SKM-1 treated with dmso at 0.1 percent for 144 hours (cell line): ENCODE measurements at regions not wholly inside any gene's neighbourhood (a gene's known extent, or its start where the extent isn't known, plus 50 kb on each side); places are given as distances from the start of the nearest gene placed in this dataset.
"Not testable (repeated sequence)": the region's sequence is repeated elsewhere in the genome, so short reads cannot be mapped to it uniquely, and the experiment has no call there.

Source experiments
- DNase-seq: peaks from one replicate; lab custom pipeline; 2025; ENCODE audit not compliant: unreplicated experiment; lab: John Stamatoyannopoulos, UW

DNA sequence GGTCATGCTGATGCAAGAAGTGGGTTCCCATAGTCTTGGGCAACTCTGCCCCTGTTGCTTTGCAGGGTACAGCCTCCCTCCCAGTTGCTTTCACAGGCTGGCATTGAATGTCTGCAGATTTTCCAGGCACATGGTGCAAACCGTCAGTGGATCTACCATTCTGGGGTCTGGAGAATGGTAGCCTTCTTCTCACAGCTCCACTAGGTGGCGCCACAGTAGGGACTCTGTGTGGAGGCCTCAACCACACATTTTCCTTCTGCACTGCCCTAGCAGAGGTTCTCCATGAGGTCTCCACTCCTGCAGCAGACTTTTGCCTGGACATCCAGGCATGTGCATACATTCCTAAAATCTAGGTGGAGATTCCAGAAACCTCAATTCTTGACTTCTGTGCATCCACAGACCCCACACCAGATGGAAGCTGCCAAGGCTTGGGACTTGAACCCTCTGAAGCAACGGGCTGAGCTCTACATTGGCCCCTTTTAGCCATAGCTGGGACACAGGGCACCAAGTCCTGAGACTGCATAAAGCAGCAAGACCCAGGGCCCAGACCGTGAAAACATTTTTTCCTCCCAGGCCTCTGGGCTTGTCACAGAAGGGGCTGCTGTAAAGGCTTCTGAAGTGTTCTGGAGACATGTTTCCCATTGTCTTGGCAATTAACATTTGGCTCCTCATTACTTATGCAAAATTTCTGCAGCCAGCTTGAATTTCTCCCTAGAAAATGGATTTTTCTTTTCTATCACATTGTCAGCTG lies 466.2 kb upstream of the PBX1 start:
- no peak for DNase-seq

DNA sequence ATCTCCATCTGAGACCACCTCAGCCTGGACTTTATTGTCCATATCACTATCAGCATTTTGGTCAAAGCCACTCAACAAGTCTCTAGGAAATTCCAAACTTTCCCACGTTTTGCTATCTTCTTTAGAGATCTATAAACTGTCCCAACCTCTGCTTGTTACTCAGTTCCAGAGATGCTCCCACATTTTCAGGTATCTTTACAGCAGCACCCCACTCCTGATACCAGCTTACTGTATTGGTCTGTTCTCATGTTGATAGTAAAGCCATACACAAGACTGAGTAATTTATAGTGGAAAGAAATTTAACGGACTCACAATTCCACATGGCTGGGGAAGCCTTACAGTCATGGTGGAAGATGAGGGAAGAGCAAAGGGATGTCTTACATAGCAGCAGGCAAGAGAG lies 465.4 kb upstream of the PBX1 start:
- DNase-seq, result no peak

DNA sequence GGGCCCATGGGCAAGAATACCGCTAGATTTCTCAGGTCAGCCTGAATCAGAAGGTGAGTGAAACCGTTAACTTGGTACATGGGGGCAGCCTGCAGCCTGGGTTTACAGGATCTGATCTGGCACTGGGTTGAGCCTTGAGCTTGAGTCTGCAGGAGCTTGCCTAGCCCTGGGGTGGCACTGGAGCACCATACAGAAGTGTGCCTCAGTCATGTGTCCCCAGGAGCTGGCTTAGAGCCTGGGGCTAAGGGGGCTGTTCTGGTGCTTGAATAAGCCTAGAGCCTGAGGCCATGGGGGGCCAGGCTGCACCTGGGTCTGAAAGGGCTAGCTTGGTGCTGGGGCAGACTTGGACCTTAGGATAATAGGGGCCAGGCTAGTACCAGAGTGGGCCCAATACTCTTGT lies 457.2 kb upstream of the PBX1 start:
- no peak for DNase-seq

DNA sequence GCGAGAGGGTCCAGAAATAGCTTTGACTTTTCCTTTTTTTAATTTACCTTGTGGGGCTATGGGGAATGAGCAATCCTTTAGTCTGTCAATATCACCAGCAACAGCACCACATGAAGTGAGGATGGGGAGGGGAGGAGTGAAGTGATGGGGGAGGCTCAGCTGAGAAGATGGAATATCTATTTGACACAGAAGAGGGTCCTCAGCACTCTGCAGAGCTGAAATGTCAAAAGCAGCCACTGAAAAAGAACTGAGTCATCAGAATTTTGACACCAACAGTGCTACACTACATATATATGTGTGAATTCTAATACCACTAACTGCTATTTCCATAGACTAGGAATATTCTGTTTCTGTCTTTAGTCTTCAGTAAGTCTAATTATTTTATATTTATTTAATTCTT lies 427.0 kb upstream of the PBX1 start:
- no peak for DNase-seq

DNA sequence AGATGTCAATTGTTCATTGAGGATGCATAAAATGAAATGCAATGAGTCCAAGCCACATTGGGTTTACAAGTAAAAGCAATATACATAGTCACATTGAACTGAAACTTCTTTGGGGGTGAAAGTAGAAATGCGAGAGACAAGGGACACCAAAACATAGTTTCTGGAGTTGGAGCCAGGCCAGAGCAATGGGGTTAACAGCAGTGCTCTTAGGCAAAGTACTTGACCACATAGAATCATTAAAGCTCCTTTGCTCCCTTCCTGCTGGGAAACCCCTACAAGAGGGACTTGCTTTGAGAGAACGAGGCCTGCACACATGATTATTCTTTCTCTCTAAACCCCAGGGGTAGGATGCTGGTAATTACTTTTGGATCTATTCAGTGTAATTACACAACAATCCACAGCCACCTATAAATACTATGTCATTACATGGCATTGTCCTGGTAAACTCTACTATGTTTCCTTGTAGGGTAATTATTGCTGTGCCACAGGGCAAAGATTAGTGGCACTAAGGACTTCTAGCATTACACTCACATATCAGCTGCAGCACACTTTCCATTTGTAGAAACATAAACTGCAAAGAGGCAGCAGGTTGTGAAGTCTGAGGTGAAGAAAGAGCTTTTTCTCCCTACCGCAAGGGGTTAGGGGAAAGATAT lies 421.6 kb upstream of the PBX1 start:
- no peak for DNase-seq

DNA sequence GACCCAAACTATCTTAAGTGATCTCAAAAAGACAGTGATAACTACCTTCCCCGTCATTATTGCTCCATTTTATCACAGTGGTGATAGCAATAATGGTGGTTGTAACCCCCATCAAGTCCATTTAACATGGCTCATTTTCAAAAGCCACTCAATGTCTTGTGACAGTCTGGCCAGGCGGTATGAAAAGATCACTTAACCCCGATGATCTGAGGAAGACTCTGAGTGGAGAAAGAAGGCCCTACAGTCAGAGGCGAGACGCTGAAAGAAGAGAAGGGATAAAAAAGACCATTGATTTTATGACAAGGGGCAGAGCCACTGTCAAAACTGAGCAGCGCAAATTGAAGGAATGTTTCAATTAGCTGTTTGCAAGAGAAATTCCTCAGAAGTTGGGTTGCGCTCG lies 417.2 kb upstream of the PBX1 start:
- no peak for DNase-seq

DNA sequence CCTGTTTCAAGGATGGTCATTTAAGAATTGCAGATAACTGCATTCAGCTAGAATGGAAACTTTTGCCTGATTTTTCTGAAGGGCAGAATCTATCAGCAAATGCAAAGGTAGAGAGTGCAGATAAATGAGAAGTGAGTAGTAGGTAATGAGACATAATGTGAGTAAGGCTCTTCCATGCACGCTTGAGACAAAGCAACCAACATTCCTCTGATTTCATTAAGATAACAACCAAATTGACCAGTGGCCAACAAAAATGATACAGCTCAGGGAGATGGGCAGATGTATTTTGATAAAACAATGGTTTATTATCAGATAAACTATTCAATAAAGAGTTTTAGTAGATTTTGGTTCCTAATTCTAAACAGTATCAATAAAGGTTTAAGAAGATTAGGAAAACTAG lies 404.4 kb upstream of the PBX1 start:
- DNase-seq, result no peak

DNA sequence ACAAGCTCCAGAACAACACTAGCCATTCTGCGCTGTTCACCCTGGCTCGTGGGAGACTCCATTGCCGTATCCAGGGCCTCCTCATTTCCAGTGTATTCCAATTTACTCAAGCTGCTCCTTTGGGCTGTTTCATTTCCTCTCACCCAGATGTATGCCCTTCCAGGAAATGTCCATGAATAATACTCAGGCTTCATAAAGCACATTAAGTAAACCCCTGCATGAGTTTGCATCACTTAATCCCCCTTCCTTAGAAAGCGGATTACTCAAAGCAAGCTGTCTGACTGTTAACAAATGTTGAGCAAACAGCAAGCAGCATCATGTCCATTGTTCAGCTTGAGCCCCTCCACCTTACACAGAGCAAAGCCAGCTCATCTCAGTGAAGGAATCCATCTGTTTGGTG lies 403.6 kb upstream of the PBX1 start:
- no peak for DNase-seq

DNA sequence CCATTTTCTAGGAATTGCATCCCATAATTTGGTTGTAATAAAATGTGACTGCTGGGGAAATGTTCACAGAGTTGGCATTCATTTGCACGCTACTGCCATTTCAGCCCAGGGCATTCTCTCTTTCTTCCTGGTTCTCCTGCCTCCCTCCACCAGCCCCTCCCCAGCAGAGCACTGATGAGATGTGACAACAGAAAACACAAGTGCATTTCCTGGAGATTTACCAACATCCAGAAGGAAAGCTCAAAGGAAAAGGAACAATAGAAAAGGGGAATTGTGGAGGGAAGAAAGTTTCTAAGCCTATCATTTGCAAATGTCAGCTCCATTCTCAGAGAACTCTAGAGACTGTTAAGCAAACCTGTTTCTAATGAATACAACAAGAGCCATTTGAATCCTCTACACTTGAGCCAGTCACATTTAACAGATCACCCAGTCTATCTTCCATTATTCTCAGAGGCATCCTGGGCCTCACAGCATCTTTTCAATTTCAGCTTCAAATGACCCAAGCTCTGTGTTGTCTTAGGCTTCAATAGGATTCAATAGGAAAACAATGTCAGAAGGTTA lies 395.6 kb upstream of the PBX1 start:
- no peak for DNase-seq

DNA sequence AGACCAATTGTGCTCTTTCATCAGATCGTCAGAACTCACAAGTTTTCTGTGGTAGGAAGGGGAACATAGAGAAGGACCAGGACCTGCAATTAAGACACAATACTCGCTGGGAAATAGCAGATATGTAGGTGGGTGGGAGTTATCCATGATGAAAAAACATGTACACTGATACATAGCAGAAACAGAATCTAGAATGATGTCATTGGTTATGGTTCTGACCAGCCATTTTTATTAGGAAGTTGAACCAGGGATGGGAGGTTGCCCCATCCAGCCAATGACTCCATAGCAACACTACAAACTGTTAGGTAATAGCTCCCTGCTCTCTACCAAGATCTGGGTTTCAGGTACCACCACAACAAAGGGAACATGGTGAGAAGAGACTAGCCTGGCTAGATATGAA lies 393.5 kb upstream of the PBX1 start:
- no peak for DNase-seq

DNA sequence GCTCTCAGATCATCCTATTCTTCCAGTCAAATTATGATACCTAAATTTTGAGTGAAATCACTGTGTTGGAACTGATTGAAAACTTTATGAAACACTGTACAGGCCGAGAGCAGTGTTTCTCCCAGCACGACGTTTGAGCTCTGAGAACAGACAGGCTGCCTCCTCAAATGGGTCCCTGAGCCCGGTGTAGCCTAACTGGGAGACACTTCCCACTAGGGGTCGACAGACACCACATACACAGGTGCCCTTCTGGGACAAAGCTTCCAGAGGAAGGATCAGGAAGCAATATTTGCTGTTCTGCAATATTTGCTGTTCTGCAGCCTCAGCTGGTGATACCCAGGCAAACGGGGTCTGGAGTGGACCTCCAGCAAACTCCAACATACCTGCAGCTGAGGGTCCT lies 392.5 kb upstream of the PBX1 start:
- DNase-seq, result not testable (repeated sequence)

DNA sequence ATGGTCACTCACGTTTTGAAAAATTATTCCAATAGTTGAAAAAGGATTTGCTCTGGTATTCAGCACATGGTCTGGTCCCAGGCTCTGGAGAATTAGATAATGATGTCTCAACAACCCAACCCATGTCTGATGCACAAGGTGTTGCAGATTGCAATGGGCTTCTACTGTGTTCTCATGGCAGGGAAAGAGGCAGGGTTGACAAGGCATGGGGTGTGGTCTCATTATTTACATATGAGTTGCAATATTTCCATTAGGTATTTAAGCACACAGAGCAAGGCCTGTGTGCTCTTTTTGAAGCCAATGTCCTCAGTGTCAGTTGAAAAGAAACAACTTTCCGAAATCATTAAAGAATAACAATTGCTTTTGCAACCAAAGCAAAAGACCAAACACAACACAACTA lies 381.9 kb upstream of the PBX1 start:
- DNase-seq, result no peak

DNA sequence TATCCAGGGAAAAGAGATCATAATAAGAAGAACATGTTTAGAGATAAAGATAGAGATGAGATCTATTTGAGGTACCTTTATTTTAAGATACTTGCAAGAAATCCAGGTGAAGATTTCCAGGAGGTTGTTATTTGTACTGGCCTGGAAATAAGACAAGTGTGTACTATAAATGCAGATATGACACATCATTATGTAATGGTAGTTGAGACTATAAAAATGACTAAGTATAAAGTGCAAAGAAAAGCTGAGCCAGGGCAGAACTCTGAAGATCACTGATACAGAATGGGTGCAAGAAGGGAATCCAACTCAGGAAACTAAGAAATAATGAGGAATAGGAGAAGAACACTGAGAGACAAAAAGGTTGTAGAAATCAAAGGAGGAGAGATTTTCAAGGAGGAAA lies 378.2 kb upstream of the PBX1 start:
- no peak for DNase-seq

DNA sequence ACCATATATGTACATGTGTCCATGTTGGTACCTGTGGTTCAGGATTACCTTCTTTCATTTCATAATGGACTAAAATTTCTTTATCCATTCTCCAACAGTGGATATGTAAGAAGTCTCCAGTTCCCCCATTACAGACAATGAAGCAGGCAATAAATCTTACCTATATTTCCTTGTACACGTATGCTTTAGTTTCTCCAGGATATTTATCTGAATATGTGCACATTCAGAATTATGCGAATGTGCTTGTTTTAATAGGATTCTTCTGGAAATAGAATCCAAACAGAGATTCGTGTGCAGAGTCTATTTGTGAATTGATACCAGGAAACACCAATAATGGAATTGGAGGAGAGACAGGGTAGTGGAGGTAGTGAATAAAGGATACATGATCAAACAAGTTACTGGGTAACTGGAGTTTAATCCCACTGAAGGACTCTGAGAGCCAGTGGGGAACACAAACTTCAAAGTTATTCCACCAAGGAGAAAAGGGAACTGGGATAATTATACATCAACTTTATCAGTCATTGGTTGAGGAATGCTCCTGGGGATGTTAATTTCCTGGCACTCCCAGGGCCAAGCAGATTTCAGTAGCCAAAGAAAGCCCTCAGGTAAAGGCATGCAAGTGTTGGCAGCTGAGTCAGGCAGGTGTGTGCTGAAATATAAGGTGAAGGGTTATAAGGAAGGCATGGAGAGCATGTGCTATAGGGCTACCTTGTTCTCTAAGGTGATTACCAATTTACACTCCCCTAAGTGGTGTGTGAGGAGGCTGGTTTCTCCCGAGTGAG lies 374.9 kb upstream of the PBX1 start:
- DNase-seq, result no peak

DNA sequence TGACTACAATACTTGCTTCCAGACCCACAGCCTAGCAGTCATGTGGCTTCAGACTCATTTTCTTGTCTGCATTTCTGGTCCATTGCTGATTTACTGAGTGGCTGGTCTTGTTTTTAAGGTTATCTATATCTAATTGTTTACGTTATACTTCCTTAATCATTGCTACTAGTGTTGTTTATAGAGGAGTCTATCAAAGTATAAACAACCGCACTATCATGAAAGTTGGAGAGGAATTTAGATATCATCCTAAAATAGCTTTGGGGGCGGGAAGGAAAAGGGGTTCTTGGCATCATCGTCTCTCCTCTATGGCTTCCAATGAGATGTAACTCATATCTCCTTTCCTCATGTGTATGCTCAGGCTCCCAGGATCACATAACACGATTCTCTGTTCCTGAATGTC lies 372.1 kb upstream of the PBX1 start:
- DNase-seq, result no peak

DNA sequence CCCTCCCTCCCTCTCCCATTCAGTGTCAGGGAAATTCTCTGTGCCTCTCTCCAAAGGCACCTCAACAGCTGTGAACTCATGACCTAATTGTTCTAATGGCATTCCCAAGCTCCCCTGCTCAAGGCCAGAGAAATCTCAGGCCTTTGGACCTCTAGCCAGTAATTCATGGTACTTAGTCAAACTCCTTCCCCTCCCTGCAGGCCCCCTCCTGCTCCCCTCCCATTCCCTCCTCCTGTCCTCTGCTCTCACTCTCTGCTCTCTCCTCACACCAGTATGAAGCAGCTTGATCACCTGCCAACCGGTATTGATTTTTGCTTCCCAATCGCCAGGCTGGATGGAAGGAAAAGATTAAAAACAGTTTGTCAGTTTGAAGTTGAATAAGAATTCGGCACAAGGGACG lies 370.5 kb upstream of the PBX1 start:
- DNase-seq, result no peak

DNA sequence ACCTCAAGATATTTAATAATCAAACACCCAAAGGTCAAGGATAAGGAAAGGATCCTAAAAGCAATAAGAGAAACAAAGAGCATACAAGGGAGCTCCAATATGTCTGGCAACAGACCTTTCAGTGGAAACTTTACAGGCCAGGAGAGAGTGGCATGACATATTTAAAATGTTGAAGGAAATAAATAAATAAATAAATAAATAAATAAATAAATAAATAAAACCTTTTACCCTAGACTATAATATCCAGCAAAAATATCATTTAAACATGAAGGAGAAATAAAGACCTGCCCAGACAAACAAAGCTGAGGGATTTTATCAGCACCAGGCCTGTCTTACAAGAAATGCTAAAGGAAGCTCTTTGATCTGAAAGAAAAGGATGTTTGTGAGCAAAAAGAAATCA lies 367.8 kb upstream of the PBX1 start:
- DNase-seq, result no peak

DNA sequence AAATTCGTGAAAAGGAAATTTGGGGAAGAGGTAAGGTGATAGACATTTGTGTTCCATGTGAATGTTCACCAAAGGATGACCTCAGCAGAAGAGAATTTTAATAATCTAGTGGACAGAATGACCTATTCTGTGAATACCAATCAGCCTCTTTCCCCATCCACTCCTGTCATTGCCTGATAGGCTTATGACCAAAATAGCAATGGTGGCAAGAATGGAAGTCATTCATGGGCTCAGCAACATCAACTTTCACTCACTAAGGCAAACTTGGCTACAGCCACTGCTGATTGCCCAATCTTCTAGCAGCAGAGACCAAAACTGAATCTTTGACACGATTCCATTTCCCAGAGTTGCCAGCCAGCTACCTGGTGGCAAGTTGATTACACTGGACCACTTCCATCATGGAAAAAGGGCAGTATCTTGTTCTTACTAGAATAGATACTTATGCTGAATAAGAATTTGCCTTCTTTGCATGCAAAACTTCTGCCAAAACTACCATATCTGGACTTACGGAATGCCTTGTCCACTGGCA lies 348.7 kb upstream of the PBX1 start:
- DNase-seq, result no peak

DNA sequence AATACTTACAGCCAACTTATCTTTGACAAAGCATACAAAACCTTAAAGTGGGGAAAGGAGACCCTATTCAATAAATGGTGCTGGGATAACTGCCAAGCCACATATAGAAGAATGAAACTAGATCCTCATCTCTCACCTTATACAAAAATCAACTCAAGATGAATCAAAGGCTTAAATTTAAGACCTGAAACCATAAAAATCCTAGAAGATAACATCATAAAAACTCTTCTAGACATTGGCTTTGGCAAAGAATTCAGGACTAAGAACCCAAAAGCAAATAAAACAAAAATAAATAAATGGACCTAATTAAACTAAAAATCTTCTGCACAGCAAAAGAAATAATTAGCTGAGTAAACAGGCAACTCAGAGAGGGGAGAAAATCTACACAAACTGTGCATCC lies 335.6 kb upstream of the PBX1 start:
- no peak for DNase-seq

DNA sequence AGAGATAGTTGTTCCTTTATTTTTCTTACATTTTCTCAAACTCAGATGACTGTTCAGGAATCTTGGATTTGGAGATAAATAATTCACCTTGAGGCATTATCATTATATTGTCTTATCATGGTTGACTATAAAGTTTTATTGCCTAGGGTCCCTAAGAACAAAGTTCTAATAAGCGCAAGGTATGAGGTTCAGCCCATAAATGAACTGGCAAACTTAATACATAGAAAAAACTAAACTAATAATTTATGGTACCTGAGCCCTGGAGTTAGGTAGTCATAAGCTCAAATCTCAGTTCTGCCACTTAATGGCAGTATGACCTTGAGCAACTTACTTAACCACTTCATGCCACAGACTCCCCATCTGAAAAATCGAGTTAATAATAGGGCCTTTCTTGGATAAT lies 334.0 kb upstream of the PBX1 start:
- DNase-seq, result no peak

DNA sequence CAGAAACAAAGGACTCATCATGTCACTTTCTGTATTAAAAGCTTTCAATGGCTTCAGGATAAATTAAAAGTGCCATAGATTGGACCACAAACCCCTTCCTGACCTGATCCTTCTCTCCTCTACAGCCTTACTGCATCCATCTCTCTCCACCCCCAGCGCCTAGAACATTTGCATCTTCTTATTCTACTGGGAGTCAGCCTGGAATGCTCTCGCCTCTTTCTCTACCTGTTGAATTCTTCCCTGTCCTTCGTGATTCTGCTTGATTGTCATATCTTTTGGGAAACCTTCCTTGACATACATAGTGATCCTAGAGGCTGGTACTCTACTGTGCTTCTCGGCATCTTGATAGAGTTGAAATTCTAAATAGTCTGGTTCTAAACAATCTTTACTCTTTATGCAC lies 332.0 kb upstream of the PBX1 start:
- no peak for DNase-seq

DNA sequence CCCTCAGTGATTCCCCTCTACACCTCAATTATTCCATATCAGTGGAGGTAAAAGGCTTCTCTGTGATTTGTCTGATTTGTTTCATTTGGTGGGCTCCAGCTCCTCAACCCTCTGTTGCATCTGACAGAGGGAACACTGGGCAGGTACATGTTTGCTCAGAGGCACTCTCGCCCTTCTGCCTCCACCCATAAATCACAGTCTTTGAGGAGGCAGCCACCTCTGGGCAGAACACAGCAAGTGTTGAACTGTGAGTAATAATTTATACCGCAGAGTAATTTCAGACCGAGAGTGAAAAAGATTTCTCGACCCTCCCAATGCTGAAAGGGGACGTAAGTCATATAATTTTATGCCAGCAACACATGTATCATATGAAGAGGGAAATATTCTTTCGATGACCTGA lies 330.1 kb upstream of the PBX1 start:
- no peak for DNase-seq
